HG03432 (cell line): ENCODE measurements at regions not wholly inside any gene's neighbourhood (a gene's known extent, or its start where the extent isn't known, plus 50 kb on each side); places are given as distances from the start of the nearest gene placed in this dataset.

Source experiments
- ATAC-seq: cut with Tn5 transposase; IDR thresholded peaks from one replicate; pipeline ENCODE4 v1.9.1; 2021; ENCODE audit warnings: mild to moderate bottlenecking, moderate library complexity; ENCODE audit not compliant: unreplicated experiment

DNA sequence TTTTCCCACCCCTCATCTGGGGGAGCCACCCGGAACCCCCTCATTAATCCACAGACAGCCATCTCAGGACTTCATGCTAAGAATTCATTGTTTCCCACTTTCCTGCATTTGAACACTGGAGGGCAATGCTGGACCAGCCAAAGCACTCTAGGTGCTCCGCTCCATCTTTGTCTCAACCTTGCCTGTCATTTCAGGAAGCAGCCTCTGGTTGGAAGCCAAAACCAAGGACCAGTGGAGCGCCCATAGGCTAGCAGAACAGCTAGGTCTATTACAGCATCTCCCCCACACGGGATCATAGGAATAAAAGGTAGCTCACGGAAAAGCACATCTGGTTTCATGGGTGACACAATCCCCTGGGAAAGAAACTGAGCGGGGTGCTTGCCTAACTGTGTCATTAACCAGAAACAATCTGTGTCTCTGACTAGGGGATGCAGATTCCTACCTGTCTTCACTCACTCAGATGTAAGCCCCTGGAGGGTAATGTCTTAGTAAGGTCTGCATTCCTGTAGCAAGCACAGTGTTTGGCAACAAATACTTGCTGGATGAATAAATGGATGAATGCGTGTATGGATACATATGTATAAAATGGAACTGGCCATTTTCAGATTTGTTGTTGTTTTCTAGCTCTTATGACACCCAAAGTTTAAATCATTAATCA, 197.0 kb downstream of the DAD1 start:
- ATAC-seq: peak; percentile 48

DNA sequence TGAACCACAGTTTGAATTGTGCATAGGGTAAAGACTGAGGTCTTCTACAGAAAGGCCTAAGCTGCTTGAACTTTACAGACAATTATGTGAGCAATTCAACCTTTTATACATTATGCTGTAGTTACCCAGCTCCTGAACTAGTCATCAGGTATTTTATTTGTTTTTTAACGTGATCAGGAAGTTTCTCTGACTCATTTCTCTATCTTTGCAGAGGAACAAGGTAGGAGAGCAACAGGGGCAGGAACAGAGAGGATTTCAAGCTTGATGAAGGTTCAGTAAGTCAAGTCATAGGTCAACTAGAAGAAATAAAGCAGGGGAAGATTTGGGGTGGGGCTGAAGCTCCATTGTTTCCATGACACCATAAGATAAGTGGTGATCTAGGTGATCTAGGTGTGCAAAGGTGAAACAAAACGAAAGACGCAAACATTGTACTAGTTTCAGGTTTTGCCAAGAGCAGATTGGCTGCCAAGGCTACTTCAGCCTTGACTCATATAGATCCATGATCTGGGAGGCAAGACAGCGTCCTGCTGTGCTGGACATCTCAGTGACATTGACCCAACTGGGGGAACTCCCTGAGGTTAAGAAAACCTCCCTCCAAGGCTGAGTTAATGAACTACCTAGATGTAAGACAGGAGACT, 198.1 kb downstream of the DAD1 start:
- ATAC-seq: peak; percentile 50

DNA sequence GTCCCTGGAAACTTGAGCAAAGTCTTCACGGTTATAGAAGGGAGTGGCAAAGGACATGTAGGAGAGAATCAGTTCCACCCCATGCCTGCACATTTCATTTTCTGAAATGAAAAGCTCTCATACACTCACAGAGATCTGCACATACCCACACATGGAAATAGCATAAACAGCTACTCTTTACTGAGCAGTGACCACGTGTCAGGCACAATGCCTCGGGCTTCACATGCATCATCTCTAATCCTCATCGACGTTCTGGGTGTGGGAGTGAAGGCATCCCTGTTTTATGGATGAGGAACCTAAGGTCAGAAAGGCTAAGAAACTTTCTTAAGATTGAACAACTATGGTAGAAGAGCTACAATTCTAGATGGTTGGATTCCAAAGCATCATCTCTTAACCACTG, 198.8 kb downstream of the DAD1 start:
- ATAC-seq: no peak

DNA sequence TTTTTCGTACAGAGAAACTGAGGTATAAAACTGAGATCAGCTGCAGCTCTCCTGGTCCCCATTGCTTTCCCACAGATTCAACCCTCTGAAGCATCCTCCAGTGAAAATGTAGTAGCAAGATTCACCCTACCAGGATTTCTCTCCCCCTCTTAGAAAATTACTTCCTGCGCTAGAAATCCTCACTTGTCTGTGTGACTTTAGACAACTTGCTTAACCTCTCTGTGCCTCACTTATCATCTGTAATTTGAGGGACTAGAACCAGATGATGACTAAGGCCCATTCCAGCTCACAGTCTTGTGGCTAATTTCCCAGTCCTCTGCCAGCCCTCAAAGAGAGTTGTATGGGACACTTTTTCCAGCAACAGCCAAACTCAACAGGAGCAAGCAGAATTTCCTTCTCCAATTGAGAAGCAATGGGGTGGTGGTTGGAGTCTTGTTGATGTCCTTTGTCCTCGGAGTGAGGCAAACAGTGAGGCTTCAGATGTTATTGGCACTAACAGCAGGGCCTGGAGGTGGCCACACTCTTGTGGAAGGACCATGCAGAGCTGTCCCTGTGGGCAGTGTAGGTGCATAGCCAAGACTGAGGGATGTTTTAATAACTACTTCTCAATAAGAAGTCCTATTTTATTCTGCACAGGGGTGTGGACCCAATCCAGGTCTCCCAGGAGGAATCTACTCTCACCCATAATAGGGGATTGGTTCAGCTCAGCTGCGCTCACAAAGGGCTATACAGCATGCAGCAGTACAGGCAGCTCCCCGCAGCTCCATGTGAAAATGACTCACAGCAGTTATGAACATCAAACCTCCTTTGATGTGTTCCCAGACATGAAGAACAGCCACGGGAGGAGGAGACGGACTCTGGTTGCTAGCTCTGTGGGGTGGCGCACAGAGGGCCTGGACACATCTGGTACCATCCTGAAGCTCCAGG, 200.1 kb downstream of the DAD1 start:
- ATAC-seq: no peak

DNA sequence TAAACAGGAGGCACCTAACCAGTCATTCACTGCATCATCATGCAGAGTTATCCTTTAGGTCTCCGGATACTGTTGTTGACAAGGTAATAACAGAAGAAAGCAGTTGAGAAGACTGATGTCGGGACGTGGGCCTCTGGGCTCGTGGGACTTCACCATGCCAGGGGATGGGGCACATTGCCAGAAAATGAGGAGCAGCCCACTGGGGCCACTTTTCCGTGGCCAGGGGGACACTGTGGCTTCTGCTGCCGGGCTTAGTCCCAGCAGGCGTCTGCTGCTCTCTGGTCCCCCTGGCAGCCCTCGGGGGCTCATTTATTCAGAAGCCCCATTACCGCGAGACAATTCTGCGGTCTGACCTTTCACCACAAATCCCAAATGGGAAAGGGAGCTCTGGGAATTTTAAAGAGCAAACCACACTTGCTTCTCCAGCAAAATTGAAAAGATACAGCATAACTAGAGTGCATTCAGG, 201.2 kb downstream of the DAD1 start:
- no peak for ATAC-seq

DNA sequence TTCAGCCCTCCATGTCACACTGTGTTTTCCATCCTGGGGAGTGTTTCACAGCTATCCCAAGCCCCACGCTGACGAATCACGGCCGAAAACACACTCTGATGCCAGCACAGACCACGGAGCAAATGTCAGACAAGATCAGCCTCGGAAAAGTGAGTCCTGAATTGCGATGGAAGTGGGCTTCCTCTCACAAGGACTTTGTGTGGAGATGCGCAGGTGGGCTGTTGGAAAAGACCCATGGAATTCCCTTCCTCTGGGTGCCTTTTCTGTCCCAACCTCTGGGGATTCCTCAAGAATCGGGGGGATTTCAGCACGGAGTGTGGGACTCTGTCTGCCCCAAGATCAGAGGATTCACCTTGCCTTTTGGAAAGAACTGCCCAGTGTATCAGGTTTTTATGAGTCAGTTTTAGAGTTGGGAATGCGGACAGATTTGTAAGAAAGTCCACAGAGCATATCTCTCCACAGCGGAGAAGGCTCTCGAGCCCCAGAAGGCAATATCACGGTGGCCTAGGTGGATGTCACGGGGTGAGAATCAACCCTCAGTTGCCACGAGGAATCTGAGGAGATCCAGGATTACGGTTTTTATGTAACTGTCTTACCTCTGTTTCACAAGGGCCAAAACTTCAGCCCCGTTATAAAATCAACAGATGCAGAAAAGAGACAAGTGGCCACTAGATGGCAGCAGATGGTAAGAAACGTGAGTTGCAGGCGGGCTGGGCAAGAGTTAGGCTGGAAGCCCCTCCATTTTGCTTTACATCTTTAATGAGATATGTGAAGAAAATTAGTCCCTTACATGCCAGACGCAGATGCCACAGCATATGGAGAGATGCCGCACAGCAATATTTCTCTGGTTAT, 201.9 kb downstream of the DAD1 start:
- no peak for ATAC-seq

DNA sequence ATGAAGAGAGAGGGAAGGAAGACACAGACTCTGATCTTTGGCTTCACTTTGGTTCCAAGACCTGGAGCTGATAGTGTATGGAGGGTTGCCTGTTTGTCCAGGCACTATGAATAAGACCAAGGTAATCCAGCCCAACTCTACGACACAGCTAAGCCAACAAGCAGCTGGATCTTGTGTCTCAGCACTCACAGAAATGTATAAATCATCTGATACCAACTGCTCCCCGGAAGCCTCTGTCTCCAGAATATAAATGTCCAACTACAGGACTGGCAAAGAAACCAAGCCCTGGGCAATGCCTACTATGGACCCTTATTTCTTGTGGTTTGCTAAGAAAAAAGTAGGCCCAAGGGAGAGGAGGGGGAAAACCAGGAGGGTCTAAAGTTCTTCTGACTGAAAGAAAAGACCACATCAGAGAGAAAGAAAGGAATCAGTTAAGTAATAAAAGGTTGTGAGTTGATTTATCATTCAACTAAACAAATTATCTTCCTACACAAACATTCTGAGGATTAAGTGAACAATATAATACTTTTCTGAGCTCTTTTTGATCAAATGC, 204.0 kb downstream of the DAD1 start:
- no peak for ATAC-seq

DNA sequence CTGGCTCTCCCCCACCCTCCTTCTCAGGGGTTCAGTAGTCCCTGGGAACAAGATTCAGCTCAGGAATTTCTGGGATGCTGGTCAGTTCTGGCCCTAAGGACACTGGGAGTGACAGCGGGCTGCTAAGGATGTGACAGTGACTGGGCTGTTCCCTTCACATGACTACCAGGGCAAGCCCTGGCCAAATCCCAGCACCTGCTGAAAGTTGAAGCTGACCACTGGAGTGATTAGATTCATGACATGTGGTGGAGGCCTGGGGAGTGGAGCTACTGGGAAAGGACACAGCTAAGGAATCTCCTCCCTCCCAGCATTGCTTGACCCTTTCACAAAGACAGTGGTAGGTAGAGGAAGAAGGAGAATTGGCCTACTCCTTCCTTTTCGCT, 204.9 kb downstream of the DAD1 start:
- no peak for ATAC-seq

DNA sequence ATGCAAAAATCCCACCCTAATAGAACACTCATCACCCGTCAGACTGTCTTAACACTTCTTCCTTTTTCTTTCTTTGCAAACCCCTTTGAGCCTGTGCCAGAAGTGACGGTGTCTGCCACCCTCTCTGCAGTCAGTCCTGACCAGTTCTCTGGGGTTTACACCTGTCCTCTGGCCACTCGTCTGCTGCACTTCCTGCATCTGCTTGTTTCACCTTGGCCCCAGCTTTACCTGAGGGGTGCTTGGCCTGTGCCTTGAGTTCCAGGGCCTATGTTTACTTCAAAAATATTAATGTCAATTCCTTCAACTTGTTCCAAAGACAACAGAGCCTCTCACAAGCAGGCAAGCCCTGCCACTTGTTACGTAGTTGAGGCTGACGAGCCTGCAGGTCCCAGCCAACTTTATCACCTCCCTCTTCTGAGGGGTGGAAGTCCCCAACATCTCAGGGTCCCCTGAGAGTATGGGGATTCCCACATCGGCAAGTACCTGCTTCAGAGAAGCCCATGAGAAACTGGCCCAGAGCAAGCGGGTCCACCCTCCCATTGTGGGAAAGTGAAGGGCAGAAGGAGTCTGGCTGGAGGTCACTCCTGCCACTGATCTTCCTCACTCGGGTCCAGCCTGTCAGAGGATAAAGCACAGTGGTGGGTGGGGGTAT, 205.4 kb downstream of the DAD1 start:
- ATAC-seq: peak; percentile 57

DNA sequence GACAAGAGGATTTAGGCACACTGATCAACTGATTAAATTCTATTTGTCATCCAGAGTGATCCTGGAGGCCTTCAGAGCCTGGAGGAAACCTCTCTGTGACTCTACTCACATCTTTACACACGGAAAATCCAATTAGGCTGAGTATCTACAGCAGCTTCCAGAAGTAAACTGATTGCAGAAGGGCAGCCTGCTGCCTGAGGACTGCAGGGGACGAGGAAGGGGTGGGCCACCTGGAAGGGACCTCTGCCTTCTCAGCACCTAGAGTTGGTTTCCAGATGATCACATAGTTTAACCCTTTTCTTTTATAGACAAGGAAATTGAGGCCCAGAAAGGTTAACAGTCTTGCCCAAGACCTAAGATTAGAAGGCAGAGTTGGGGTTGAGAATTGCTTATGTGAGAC, 206.1 kb downstream of the DAD1 start:
- no peak for ATAC-seq

DNA sequence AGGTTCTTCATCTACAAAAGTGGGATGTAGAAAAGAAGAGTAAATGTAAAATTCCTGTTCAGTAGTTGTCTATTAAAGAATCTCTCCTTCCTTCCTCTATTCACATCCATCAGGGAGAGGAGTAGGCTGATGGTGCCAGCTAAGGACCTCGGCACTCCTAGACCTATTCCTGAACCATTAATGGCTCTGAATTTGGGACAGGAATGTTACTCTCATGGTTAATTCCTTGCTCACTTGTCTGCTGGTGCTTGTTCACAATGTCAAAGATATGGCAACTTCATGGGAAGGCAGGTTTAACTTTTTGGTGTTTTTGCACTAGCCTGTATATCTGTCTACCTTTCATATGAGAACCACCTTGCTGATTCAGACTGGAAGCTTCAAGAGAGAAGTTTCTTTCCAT, 206.6 kb downstream of the DAD1 start:
- ATAC-seq: no peak

DNA sequence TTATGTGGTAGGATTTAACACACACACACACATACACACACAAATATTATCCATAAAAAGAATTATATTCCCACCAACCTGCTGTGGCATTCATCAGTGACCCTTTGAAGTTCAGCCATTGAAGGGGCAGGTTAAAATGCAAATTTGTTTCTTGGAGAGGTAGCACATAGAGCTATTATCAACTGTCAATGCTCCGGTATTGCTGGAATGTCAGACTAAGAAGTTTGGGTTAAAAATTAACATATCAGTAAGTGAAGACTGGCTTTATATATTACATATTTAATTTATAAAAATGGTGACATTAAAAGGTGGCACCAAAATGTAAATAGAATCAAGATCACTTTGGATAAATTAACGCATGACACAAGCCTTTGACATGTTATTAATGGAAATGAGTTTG, 207.3 kb downstream of the DAD1 start:
- no peak for ATAC-seq

DNA sequence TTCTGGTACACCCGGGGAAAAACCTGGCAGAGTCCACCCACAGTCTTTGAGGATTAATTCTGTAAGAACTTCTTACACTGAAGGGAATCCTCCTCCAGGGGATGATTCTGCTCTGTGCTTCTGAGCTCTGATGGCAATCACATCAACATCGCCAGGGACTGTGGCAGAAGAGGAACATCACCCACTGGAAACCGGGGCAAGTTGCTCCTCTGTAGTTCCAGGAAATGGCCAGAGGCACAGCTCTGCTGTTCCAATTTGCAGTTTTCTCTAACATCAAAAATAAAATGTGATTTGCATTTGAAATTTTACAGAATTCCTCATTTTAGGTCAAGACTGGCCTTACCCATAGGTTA, 207.6 kb downstream of the DAD1 start:
- ATAC-seq: no peak

DNA sequence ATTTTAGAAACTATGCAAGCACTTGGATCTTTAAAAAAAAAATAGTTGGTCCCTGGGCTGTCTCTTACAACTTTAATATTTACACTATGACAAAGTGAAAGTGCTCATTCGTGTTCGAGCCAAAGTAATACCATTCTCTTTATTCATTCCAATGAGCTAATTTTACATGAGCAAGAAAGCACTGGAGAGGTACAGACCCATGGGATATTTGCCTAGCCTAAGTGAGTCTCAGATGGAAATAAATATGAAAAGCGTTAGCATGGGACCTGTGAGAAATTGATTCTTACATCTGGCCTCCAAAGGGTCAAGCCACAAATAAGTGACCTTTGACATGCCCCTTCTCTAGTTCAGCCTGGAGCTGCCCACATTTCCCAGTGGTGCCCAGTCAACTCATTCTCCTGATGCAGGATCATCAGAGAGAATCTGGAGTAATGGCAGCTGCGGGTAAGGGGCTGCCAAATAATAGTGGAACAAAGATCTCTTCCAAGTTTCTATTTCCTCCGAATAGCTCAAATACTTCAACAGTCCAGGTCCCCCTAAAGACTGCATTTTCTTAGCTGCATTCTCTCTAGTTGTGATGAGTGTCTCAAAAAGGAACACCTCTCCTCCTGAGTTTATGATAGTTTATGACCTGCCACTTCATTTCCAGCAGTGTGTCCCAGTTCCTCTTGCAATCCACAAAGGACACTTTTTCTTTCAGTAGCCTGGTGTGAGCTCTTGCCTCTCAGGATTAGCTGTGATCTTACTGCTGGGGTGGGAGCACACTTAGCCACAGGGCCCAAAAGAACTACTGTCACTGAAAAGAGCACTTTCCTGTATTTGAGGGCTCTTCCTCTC, 208.2 kb downstream of the DAD1 start:
- no peak for ATAC-seq

DNA sequence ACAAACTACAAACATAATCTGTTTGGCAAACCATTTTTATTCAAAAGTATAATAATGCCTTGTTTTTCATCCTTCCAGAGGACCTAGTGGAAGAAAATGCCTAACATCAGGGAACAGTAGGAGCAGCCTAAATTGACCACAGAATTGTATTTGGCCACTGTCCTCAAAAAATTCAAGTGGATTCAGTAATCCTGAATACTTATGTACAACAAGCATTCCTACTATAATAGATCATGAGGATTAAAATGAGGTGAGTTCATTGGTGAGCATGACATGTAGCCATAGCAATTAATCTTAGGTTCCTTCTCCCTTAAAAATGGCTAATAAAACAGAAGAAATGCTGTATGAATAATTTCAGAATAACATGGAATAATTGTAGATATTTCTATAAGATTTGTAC, 209.3 kb downstream of the DAD1 start:
- ATAC-seq: no peak

DNA sequence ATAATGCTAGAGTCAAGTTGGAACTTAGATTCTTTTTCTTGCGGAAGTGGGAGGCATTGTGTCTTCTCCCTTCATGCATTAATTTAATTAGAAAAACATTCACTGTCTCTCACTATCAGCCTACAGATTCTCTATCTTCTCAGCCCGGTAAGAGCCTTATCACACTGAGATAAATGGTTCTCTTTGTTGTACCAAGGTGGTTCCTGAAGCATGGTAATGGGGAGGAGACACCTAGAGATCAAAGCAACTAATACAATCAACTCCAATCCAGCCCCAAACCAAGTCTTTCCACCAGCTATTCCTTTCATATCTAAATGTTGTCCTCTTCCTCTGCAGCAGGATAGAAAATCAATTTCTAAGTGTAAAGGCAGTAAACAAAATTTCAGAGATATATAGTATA, 210.8 kb downstream of the DAD1 start:
- no peak for ATAC-seq

DNA sequence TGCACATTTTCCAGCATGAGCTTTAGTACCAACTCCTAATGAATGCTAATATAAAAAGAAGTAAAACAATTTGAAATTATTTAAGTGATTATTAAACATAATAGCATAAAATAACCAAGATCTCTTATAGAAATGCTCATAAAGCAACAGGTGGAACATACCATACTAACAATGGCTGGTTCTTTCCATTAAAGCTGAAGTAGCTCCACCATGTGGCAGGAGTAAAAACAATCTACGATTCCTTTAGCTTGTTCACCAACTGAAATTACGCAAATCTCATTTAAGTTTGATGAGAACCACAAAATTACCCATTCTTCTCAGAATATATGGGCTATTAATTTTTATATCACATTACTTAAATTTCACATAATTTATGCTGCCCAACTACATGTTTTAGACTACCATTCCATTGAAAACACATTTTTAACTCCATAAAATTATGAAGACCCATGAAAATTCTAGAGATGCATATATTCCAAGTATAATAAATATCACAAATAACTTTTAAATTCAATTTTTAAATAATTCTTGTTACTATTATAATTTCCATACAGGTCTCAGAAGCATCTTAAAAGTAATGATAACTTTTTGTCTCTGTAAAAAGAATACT, 213.6 kb downstream of the DAD1 start:
- no peak for ATAC-seq

DNA sequence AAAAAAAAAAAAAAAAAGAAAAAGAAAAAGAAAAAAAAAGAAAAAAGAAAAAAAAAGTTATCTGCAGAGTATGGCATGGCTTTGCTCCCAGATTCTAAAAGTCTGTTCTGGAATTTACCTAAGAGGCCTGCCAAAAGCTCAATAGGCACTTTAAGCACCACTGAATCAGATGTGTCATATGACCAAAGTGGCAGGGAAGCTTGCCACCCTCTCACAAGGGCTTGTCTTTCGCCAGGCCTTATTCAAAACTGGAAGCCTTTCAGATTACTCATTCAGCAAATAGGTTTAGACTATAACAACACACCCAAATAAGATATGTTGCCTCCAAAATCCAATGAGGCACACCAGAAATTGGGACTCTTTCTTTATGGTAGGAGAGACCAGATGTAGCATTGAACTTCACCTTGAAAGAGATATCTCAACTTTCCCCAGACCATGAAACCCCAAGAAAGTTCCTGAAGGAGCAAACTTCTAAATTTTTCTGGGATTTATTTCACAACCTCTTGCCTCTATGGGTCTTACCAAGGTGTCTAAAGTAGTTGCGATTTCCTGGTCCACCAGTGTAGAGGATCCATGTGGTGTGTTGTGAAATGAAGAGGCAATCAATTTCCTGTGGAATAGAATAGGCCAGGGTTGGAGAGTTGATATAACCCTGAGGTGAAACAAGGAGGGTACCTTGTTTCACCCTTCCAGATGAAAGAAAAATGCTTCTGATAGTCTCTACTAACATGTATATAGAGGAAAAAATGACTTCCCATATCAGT, 218.8 kb downstream of the DAD1 start:
- no peak for ATAC-seq
